ENCODE measurements at regions not wholly inside any gene's neighbourhood (a gene's known extent, or its start where the extent isn't known, plus 50 kb on each side); places are given as distances from the start of the nearest gene placed in this dataset.

DNA sequence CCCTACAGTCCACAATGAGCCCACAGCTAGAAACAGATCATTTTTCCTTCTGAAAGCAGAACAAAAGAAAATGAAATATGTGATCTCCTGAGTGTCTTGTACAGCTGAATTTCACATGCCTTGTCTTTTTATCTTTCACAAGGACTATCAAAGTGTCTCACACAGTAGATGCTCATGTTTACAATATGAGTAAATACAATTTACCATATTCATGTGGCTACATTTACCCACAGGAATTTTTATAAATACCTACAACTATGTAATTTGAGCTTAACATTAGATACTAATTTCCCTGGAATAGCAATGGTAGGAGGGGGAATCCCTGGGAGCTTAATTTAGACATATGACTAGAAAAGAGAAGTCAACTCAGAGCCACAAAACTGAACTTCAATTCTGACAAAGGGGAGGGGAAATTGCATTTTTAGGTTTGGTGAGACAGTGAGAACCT, 186.2 kb downstream of the MACC1 start:
- H3K4me1 ChIP-seq (ENCODE audit: control insufficient read depth in 1 of 2, insufficient read depth in 2 of 2, low read length in 2 of 2) = no peaks in the 10 kb centered on the region
- no peak overlapping the region for H2AFZ ChIP-seq (ENCODE audit: insufficient read depth, low read length, poor library complexity)
- H2BK120ac ChIP-seq (ENCODE audit: insufficient read depth, low read length, poor library complexity) = no peak overlapping the region
- DNase-seq = no peak
- no peak overlapping the region for H3K23ac ChIP-seq (ENCODE audit: low read length)
- no peak overlapping the region for H4K12ac ChIP-seq (ENCODE audit: low read depth, low read length)
- H2BK5ac ChIP-seq (ENCODE audit: low read depth, low read length, poor library complexity) = no peak overlapping the region
- H3K9ac ChIP-seq (ENCODE audit: low read length) = no peak overlapping the region
- no peak overlapping the region for H3K14ac ChIP-seq (ENCODE audit: low read length)
- H3K4ac ChIP-seq (ENCODE audit: low read depth, low read length) = no peak overlapping the region
- H3K79me2 ChIP-seq (ENCODE audit: control insufficient read depth, insufficient read depth, low read length, poor library complexity) = no peaks in the 10 kb centered on the region
- no peaks in the 10 kb centered on the region for H3K9me3 ChIP-seq (ENCODE audit: insufficient read depth, low read depth, low read length)
- H3K4me2 ChIP-seq (ENCODE audit: low read length) = no peak overlapping the region
- H3K27me3 ChIP-seq (ENCODE audit: insufficient read depth, low read length) = no peaks in the 10 kb centered on the region
- no peak overlapping the region for H3K18ac ChIP-seq (ENCODE audit: low read length)
- H3K27ac ChIP-seq (ENCODE audit: low read depth, low read length) = no peak overlapping the region
- H4K8ac ChIP-seq (ENCODE audit: low read depth, low read length) = no peak overlapping the region
- no peak overlapping the region for H2BK12ac ChIP-seq (ENCODE audit: low read length)
- H3K36me3 ChIP-seq (ENCODE audit: control insufficient read depth in 1 of 2, insufficient read depth in 2 of 2, low read length in 2 of 2) = no peaks in the 10 kb centered on the region
- H3K4me3 ChIP-seq (ENCODE audit: low read depth, low read length) = no peak overlapping the region
- H2AK5ac ChIP-seq (ENCODE audit: low read length) = no peak overlapping the region
- H3K79me1 ChIP-seq (ENCODE audit: low read length) = no peaks in the 10 kb centered on the region
- no peak overlapping the region for H4K91ac ChIP-seq (ENCODE audit: low read depth, low read length)

DNA sequence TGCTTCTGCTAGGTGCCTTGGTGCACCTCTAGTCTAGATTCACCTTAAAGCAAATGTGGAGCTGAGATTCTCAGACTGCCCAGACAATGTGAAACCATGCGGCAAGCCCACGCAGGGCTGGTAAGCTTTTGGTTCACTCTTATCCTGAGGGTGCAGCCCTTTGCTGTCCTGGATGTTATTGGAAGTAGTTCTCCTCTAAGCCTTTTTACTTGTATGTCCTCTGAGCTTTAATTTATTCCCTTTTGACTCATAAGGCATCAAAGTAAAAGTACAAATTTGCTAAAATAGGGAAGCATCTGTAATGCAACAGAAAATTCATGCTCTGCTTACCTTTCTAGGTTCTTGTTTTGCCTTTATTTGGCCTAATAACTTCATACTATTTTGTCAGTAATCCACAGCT, 186.8 kb downstream of the MACC1 start:
- Histone ChIP-seq H3K4ac (ENCODE audit: low read depth, low read length) (no peak overlapping the region), H3K4me2 (ENCODE audit: low read length) (no peak overlapping the region), H3K23ac (ENCODE audit: low read length) (no peak overlapping the region), H3K18ac (ENCODE audit: low read length) (no peak overlapping the region), H2BK5ac (ENCODE audit: low read depth, low read length, poor library complexity) (no peak overlapping the region), H3K9ac (ENCODE audit: low read length) (no peak overlapping the region), H4K91ac (ENCODE audit: low read depth, low read length) (no peak overlapping the region), H4K12ac (ENCODE audit: low read depth, low read length) (no peak overlapping the region), H3K9me3 (ENCODE audit: insufficient read depth, low read depth, low read length) (no peaks in the 10 kb centered on the region), H3K4me1 (ENCODE audit: control insufficient read depth in 1 of 2, insufficient read depth in 2 of 2, low read length in 2 of 2) (no peaks in the 10 kb centered on the region), H2AK5ac (ENCODE audit: low read length) (no peak overlapping the region), H2BK120ac (ENCODE audit: insufficient read depth, low read length, poor library complexity) (no peak overlapping the region), H3K79me2 (ENCODE audit: control insufficient read depth, insufficient read depth, low read length, poor library complexity) (no peaks in the 10 kb centered on the region), H3K27ac (ENCODE audit: low read depth, low read length) (no peak overlapping the region), H3K4me3 (ENCODE audit: low read depth, low read length) (no peak overlapping the region), H3K27me3 (ENCODE audit: insufficient read depth, low read length) (no peaks in the 10 kb centered on the region), H3K14ac (ENCODE audit: low read length) (no peak overlapping the region), H2AFZ (ENCODE audit: insufficient read depth, low read length, poor library complexity) (no peak overlapping the region), H3K36me3 (ENCODE audit: control insufficient read depth in 1 of 2, insufficient read depth in 2 of 2, low read length in 2 of 2) (no peaks in the 10 kb centered on the region), H3K79me1 (ENCODE audit: low read length) (no peaks in the 10 kb centered on the region), H4K8ac (ENCODE audit: low read depth, low read length) (no peak overlapping the region), H2BK12ac (ENCODE audit: low read length) (no peak overlapping the region)
- DNase-seq = no peak
- WGBS (ENCODE audit: extremely low coverage, insufficient coverage, insufficient read length) = no CpG with 5 or more reads among the region's 2 CpGs

DNA sequence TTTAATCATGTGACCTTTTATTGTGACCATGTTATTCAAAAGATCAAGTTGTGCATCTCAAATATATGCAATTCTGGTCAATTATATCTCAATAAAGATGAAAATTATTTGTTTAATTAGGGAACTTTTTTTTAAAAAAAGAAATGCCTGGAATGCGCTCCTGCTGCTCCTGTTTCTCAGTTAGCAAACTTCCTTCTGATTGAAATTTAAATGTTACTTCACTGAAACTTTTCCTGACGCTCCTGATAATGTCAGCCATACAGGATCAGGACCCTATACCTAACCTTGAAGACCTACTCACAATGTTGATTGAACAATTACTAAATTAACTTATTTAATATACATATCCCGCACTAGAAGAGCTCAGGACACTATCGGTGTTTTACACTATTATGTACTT, 190.4 kb downstream of the MACC1 start:
- no peak overlapping the region for H3K4me3 ChIP-seq (ENCODE audit: low read depth, low read length)
- no peaks in the 10 kb centered on the region for H3K36me3 ChIP-seq (ENCODE audit: control insufficient read depth in 1 of 2, insufficient read depth in 2 of 2, low read length in 2 of 2)
- no CpG with 5 or more reads among the region's 4 CpGs for WGBS (ENCODE audit: extremely low coverage, insufficient coverage, insufficient read length)
- no peak overlapping the region for H3K4ac ChIP-seq (ENCODE audit: low read depth, low read length)
- no peak overlapping the region for H2BK5ac ChIP-seq (ENCODE audit: low read depth, low read length, poor library complexity)
- H2BK120ac ChIP-seq (ENCODE audit: insufficient read depth, low read length, poor library complexity) = no peak overlapping the region
- no peaks in the 10 kb centered on the region for H3K27me3 ChIP-seq (ENCODE audit: insufficient read depth, low read length)
- no peaks in the 10 kb centered on the region for H3K79me2 ChIP-seq (ENCODE audit: control insufficient read depth, insufficient read depth, low read length, poor library complexity)
- no peaks in the 10 kb centered on the region for H3K79me1 ChIP-seq (ENCODE audit: low read length)
- no peak overlapping the region for H4K12ac ChIP-seq (ENCODE audit: low read depth, low read length)
- no peak overlapping the region for H2BK12ac ChIP-seq (ENCODE audit: low read length)
- no peak overlapping the region for H3K18ac ChIP-seq (ENCODE audit: low read length)
- H3K27ac ChIP-seq (ENCODE audit: low read depth, low read length) = no peak overlapping the region
- no peak for DNase-seq
- no peak overlapping the region for H2AK5ac ChIP-seq (ENCODE audit: low read length)
- H3K9me3 ChIP-seq (ENCODE audit: insufficient read depth, low read depth, low read length) = no peaks in the 10 kb centered on the region
- H3K23ac ChIP-seq (ENCODE audit: low read length) = no peak overlapping the region
- H2AFZ ChIP-seq (ENCODE audit: insufficient read depth, low read length, poor library complexity) = no peak overlapping the region
- H3K4me1 ChIP-seq (ENCODE audit: control insufficient read depth in 1 of 2, insufficient read depth in 2 of 2, low read length in 2 of 2) = no peaks in the 10 kb centered on the region
- H4K8ac ChIP-seq (ENCODE audit: low read depth, low read length) = no peak overlapping the region
- H3K14ac ChIP-seq (ENCODE audit: low read length) = no peak overlapping the region
- H4K91ac ChIP-seq (ENCODE audit: low read depth, low read length) = no peak overlapping the region
- no peak overlapping the region for H3K9ac ChIP-seq (ENCODE audit: low read length)
- H3K4me2 ChIP-seq (ENCODE audit: low read length) = no peak overlapping the region

DNA sequence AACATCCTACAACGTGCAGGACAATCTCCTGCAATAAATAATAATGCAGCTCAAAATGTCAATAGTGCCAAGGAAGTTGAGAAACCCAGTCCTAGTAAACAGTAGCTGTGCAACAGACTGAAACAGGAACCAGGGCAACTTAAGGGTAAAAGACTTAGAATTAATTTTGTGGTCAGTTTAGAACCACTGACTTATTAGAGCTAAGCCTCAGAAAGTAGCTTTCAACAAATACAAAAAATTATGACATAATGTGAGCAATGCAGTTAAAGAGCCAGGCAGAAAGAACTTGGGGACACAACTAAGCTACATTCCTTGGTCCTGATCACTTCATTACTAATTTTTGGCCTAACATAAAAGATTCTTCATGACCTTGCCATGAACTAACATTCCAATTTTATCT, 195.4 kb downstream of the MACC1 start:
- Histone ChIP-seq H3K27ac (ENCODE audit: low read depth, low read length) (no peak overlapping the region), H2BK5ac (ENCODE audit: low read depth, low read length, poor library complexity) (no peak overlapping the region), H3K79me2 (ENCODE audit: control insufficient read depth, insufficient read depth, low read length, poor library complexity) (no peaks in the 10 kb centered on the region), H3K4ac (ENCODE audit: low read depth, low read length) (no peak overlapping the region), H3K9me3 (ENCODE audit: insufficient read depth, low read depth, low read length) (no peaks in the 10 kb centered on the region), H4K91ac (ENCODE audit: low read depth, low read length) (no peak overlapping the region), H2AFZ (ENCODE audit: insufficient read depth, low read length, poor library complexity) (no peak overlapping the region), H3K27me3 (ENCODE audit: insufficient read depth, low read length) (no peaks in the 10 kb centered on the region), H3K9ac (ENCODE audit: low read length) (no peak overlapping the region), H2BK120ac (ENCODE audit: insufficient read depth, low read length, poor library complexity) (no peak overlapping the region), H4K12ac (ENCODE audit: low read depth, low read length) (no peak overlapping the region), H2BK12ac (ENCODE audit: low read length) (no peak overlapping the region), H3K18ac (ENCODE audit: low read length) (no peak overlapping the region), H3K4me1 (ENCODE audit: control insufficient read depth in 1 of 2, insufficient read depth in 2 of 2, low read length in 2 of 2) (no peaks in the 10 kb centered on the region), H3K14ac (ENCODE audit: low read length) (no peak overlapping the region), H3K36me3 (ENCODE audit: control insufficient read depth in 1 of 2, insufficient read depth in 2 of 2, low read length in 2 of 2) (no peaks in the 10 kb centered on the region), H3K4me3 (ENCODE audit: low read depth, low read length) (no peak overlapping the region), H3K79me1 (ENCODE audit: low read length) (no peaks in the 10 kb centered on the region), H2AK5ac (ENCODE audit: low read length) (no peak overlapping the region), H3K4me2 (ENCODE audit: low read length) (no peak overlapping the region), H4K8ac (ENCODE audit: low read depth, low read length) (no peak overlapping the region), H3K23ac (ENCODE audit: low read length) (no peak overlapping the region)
- DNase-seq = no peak
- no CpG with 5 or more reads among the region's 1 CpG for WGBS (ENCODE audit: extremely low coverage, insufficient coverage, insufficient read length)

DNA sequence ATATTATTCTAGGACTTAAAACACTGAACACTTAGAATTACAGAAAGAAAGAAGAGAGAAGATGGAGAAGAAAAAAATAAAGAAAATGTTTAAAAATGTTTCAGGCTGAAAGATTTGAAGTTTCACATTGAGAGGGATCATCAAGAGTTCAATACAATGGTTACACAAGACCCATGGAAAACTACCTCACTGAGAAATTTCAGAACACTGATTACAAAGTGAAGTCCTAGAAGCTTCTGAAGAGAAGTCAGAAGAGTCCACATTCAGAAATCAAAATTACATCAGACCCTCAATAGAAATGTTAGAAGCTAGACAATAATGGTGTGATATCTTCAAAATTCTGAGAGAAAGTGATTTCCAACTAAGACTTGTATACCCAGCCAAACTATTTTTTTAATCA, 196.1 kb downstream of the MACC1 start:
- Histone ChIP-seq H3K36me3 (ENCODE audit: control insufficient read depth in 1 of 2, insufficient read depth in 2 of 2, low read length in 2 of 2) (no peaks in the 10 kb centered on the region), H2BK5ac (ENCODE audit: low read depth, low read length, poor library complexity) (no peak overlapping the region), H4K8ac (ENCODE audit: low read depth, low read length) (no peak overlapping the region), H3K23ac (ENCODE audit: low read length) (no peak overlapping the region), H3K4me1 (ENCODE audit: control insufficient read depth in 1 of 2, insufficient read depth in 2 of 2, low read length in 2 of 2) (no peaks in the 10 kb centered on the region), H4K12ac (ENCODE audit: low read depth, low read length) (no peak overlapping the region), H3K79me2 (ENCODE audit: control insufficient read depth, insufficient read depth, low read length, poor library complexity) (no peaks in the 10 kb centered on the region), H3K9ac (ENCODE audit: low read length) (no peak overlapping the region), H3K4ac (ENCODE audit: low read depth, low read length) (no peak overlapping the region), H2BK120ac (ENCODE audit: insufficient read depth, low read length, poor library complexity) (no peak overlapping the region), H3K4me2 (ENCODE audit: low read length) (no peak overlapping the region), H3K9me3 (ENCODE audit: insufficient read depth, low read depth, low read length) (no peaks in the 10 kb centered on the region), H3K4me3 (ENCODE audit: low read depth, low read length) (no peak overlapping the region), H3K18ac (ENCODE audit: low read length) (no peak overlapping the region), H2AFZ (ENCODE audit: insufficient read depth, low read length, poor library complexity) (no peak overlapping the region), H3K27ac (ENCODE audit: low read depth, low read length) (no peak overlapping the region), H4K91ac (ENCODE audit: low read depth, low read length) (no peak overlapping the region), H2BK12ac (ENCODE audit: low read length) (no peak overlapping the region), H3K27me3 (ENCODE audit: insufficient read depth, low read length) (no peaks in the 10 kb centered on the region), H3K79me1 (ENCODE audit: low read length) (no peaks in the 10 kb centered on the region), H3K14ac (ENCODE audit: low read length) (no peak overlapping the region), H2AK5ac (ENCODE audit: low read length) (no peak overlapping the region)
- DNase-seq = no peak
